ENCODE measurements at regions not wholly inside any gene's neighbourhood (a gene's known extent, or its start where the extent isn't known, plus 50 kb on each side); places are given as distances from the start of the nearest gene placed in this dataset.

DNA sequence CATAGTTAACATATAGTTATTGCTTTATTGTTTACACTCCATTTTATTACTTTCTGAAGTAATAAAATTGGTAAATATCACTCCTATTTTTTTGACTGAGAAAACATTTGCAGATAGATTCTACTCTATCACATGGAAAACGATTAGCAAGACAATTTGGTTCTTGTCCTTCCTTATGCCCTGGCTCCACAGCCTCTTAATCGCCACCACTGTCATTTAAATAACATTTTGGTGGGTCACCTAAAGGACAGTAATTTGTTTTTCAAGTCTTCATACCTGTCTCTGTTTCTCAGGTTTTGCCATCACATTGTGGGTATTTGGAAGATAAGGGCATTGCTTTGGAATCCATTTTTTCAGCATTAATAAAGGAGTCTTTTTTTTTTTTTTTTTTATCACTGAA is 521.5 kb upstream of the IRAK1BP1 start:
- Histone ChIP-seq H3K4me3 (no peak overlapping the region), H3K36me3 (replicated peaks in 1 of 2) (no peaks in the 10 kb centered on the region), H3K27me3 (no peaks in the 10 kb centered on the region), H3K9me3 (replicated peaks in 1 of 3) (no peaks in the 10 kb centered on the region), H3K4me1 (replicated peaks in 1 of 2) (peaks cover 0 to 10% of the 10 kb centered on the region in 2 donors), H3K27ac (no peak overlapping the region)
- TF ChIP-seq, protein P1, sequence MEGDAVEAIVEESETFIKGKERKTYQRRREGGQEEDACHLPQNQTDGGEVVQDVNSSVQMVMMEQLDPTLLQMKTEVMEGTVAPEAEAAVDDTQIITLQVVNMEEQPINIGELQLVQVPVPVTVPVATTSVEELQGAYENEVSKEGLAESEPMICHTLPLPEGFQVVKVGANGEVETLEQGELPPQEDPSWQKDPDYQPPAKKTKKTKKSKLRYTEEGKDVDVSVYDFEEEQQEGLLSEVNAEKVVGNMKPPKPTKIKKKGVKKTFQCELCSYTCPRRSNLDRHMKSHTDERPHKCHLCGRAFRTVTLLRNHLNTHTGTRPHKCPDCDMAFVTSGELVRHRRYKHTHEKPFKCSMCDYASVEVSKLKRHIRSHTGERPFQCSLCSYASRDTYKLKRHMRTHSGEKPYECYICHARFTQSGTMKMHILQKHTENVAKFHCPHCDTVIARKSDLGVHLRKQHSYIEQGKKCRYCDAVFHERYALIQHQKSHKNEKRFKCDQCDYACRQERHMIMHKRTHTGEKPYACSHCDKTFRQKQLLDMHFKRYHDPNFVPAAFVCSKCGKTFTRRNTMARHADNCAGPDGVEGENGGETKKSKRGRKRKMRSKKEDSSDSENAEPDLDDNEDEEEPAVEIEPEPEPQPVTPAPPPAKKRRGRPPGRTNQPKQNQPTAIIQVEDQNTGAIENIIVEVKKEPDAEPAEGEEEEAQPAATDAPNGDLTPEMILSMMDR (IDR thresholded peaks at IDR 0.05) = no peak
- no peak for TF ChIP-seq POLR2A (IDR thresholded peaks at IDR 0.05)
- 73 to 83% (median 80%) methylated on average over 2 of the region's 2 CpGs for WGBS, 4 donors
- intact Hi-C loops (cut with DNase I) = no loop called here
- no peak for DNase-seq

DNA sequence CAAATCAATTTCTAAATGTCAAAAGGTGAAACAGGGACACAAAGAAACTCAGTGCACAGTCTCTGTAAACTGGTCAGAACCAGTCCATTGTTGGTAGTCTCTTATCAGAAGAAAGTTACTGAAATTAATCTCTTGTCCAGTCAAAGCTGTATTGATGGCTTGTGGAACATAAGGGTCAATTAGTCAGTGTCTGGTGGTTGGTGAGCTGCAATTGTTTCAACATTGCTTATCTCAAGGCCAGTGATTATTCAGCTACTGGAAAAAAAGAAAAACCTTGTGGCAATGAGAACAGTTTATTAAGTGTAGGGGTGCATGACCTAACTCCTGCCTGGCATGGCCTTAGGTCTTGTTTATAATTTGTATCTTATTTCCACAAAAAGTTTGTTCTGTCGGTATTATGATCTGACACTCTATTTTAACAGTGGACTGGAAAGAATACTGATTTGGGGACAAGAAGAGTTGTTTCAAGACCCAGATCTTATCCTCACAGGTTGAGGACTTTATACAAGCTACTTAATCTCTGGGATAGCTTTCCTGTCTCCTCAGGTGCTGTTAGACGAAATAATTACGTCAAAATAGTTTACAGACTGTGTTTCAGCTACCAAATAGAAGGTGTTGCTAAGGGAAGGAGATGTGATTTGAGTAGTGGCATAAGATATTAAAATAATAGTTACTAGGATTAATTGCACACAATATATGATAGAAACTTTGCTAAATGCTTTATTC is 520.0 kb upstream of the IRAK1BP1 start:
- Histone ChIP-seq H3K27me3 (no peaks in the 10 kb centered on the region), H3K36me3 (replicated peaks in 1 of 2) (no peaks in the 10 kb centered on the region), H3K9me3 (replicated peaks in 1 of 3) (no peaks in the 10 kb centered on the region), H3K27ac (peak overlapping the region in 4 of 5 donors; percentile 17 to 39 (median 28)), H3K4me1 (replicated peaks in 1 of 2) (peaks cover 0 to 10% of the 10 kb centered on the region in 2 donors), H3K4me3 (no peak overlapping the region)
- TF ChIP-seq POLR2A (IDR thresholded peaks at IDR 0.05) = no peak
- TF ChIP-seq, protein P1 (IDR thresholded peaks at IDR 0.05) = no peak
- 44 to 57% (median 52%) methylated on average over 3 of the region's 3 CpGs for WGBS, 4 donors
- intact Hi-C loops (cut with DNase I) = no loop called here
- peak; percentile 30 to 67 (median 46) for DNase-seq

DNA sequence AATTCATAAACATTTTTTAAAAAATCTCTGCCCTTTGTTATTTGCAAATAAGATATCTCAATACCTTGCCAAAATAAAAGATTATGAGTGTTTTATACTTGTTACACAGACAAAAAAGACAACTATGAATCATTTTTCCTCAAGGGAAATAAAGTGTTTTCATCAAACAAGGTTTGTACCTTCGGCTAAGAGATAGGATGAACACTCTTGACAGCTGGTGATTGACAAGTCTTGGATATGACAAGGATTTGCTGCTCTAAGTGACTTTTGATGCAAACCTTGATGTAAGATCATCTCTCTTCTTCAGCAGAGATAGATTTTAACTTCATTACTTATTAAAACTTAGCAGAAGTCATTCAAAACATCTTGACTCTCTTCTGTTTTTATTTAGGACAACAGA is 514.3 kb upstream of the IRAK1BP1 start:
- Histone ChIP-seq H3K36me3 (replicated peaks in 1 of 2) (no peaks in the 10 kb centered on the region), H3K4me3 (no peak overlapping the region)
- intact Hi-C loops (cut with DNase I) = no loop called here

DNA sequence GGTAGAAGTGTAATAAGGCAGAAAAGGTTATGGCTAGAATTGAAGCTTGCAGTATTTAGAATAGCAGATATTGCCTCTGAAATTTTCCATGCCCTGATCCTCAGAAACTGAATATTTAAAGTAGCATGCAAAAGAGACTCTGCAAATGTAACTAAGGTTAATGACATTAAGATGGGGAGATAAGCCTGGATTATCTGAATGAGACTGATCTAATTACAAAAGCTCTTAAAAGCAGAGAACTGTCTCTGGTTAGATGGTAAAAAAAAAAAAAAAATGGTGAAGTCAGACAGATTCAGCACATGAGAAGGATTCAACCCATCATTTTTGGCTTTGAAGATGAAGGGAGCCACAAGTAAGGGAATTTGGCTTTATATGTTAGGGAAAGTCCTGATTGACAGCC is 503.7 kb upstream of the IRAK1BP1 start:
- intact Hi-C loops (cut with DNase I) = no loop called here
- Histone ChIP-seq H3K27ac (no peak overlapping the region), H3K36me3 (replicated peaks in 1 of 2) (no peaks in the 10 kb centered on the region), H3K4me3 (no peak overlapping the region), H3K9me3 (replicated peaks in 1 of 3) (no peaks in the 10 kb centered on the region), H3K4me1 (replicated peaks in 1 of 2) (no peaks in the 10 kb centered on the region), H3K27me3 (no peaks in the 10 kb centered on the region)
- no peak for DNase-seq
- no peak for TF ChIP-seq POLR2A (IDR thresholded peaks at IDR 0.05)

More for the DNA sequence above, 514.3 kb upstream of the IRAK1BP1 start:
- TF ChIP-seq, protein P1 (IDR thresholded peaks at IDR 0.05) = no peak
- TF ChIP-seq POLR2A (IDR thresholded peaks at IDR 0.05) = no peak
- no peak for DNase-seq
- no peaks in the 10 kb centered on the region for H3K4me1 ChIP-seq (replicated peaks in 1 of 2)
- H3K27me3 ChIP-seq = no peaks in the 10 kb centered on the region
- no peak overlapping the region for H3K27ac ChIP-seq
- 48 to 64% (median 59%) methylated on average over 1 of the region's 1 CpG for WGBS, 4 donors
- no peaks in the 10 kb centered on the region for H3K9me3 ChIP-seq (replicated peaks in 1 of 3)

DNA sequence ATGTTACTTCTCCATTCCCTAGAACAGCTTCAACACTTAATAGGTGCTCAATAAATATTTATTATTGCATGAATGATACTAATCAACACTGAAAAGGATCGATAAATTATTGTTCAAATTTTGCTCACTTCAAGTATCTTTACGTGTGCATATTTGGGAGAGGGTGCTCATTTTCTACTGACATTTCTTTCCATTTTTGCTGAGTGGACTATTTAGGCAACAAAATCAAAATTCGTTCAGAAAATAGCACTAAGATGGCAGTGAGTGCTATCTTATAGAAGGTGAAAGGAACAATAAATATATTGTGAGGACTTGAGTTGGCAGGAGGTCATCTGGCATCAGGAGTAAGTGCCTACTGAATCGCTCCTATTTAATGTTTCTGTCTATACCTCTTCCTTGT is 501.9 kb upstream of the IRAK1BP1 start:
- Histone ChIP-seq H3K4me1 (replicated peaks in 1 of 2) (no peaks in the 10 kb centered on the region), H3K27ac (no peak overlapping the region), H3K9me3 (replicated peaks in 1 of 3) (no peaks in the 10 kb centered on the region), H3K27me3 (no peaks in the 10 kb centered on the region), H3K36me3 (replicated peaks in 1 of 2) (no peaks in the 10 kb centered on the region), H3K4me3 (no peak overlapping the region)
- intact Hi-C loops (cut with DNase I) = no loop called here
- no peak for TF ChIP-seq POLR2A (IDR thresholded peaks at IDR 0.05)
- TF ChIP-seq, protein P1 (IDR thresholded peaks at IDR 0.05) = no peak
- DNase-seq = no peak
- WGBS, 4 donors = 83 to 86% (median 83%) methylated on average over 4 of the region's 4 CpGs

Data from adrenal gland (tissue), 9 donors.